ENCODE measurements at regions not wholly inside any gene's neighbourhood (a gene's known extent, or its start where the extent isn't known, plus 50 kb on each side); places are given as distances from the start of the nearest gene placed in this dataset.

DNA sequence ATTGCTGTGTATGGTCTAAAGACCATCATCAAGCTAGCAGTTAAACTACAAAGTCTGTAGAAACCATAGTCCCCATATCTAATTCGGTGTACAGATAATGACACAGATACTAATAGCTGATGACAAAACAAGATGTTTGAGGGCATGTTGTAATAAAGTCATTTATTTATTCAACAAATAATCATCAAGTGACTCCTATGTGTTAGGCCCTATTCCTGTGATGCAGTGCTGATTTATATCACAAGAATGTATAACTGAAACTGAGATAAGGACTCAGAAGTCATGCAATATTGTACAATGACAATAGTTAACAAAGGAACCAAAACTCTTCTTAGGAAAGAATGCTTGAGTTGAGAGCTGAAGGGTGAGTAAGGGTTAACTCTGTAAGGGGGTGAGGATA is 315.0 kb upstream of the NR3C2 start:
- no peak for TF ChIP-seq POLR2A (IDR thresholded peaks at IDR 0.05)
- TF ChIP-seq, protein P1, sequence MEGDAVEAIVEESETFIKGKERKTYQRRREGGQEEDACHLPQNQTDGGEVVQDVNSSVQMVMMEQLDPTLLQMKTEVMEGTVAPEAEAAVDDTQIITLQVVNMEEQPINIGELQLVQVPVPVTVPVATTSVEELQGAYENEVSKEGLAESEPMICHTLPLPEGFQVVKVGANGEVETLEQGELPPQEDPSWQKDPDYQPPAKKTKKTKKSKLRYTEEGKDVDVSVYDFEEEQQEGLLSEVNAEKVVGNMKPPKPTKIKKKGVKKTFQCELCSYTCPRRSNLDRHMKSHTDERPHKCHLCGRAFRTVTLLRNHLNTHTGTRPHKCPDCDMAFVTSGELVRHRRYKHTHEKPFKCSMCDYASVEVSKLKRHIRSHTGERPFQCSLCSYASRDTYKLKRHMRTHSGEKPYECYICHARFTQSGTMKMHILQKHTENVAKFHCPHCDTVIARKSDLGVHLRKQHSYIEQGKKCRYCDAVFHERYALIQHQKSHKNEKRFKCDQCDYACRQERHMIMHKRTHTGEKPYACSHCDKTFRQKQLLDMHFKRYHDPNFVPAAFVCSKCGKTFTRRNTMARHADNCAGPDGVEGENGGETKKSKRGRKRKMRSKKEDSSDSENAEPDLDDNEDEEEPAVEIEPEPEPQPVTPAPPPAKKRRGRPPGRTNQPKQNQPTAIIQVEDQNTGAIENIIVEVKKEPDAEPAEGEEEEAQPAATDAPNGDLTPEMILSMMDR (IDR thresholded peaks at IDR 0.05), result no peak
